ENCODE measurements at regions not wholly inside any gene's neighbourhood (a gene's known extent, or its start where the extent isn't known, plus 50 kb on each side); places are given as distances from the start of the nearest gene placed in this dataset.
"Not testable (repeated sequence)": the region's sequence is repeated elsewhere in the genome, so short reads cannot be mapped to it uniquely, and the experiment has no call there.

GRCh38 chr11:67940440-67940839, 63.5 kb downstream of the UNC93B1 start:
- DNase-seq (ENCODE audit: low read depth in 4 of 6, low spot score in 6 of 6); H3K4me3 ChIP-seq (ENCODE audit: low read depth, low read length); H3K27me3 ChIP-seq (ENCODE audit: control insufficient read depth, insufficient read depth, low read length); H3K9me3 ChIP-seq (ENCODE audit: control insufficient read depth, insufficient read depth, low read length); H3K36me3 ChIP-seq (ENCODE audit: control insufficient read depth, insufficient read depth, low read length); H3K27ac ChIP-seq (ENCODE audit: low read depth, low read length); H3K4me1 ChIP-seq (ENCODE audit: control insufficient read depth, insufficient read depth, low read length): not testable (repeated sequence)
- 100% methylated on average over 2 of the region's 2 CpGs for WGBS (ENCODE audit: insufficient coverage)

GRCh38 chr11:67938964-67939363, 64.9 kb downstream of the UNC93B1 start:
- not testable (repeated sequence) for H3K4me1 ChIP-seq (ENCODE audit: control insufficient read depth, insufficient read depth, low read length); H3K27ac ChIP-seq (ENCODE audit: low read depth, low read length); H3K9me3 ChIP-seq (ENCODE audit: control insufficient read depth, insufficient read depth, low read length); H3K4me3 ChIP-seq (ENCODE audit: low read depth, low read length); H3K36me3 ChIP-seq (ENCODE audit: control insufficient read depth, insufficient read depth, low read length); H3K27me3 ChIP-seq (ENCODE audit: control insufficient read depth, insufficient read depth, low read length); DNase-seq (ENCODE audit: low read depth in 4 of 6, low spot score in 6 of 6)
- no CpG with 5 or more reads among the region's 4 CpGs for WGBS (ENCODE audit: insufficient coverage)

- not testable (repeated sequence) for H3K4me3 ChIP-seq (ENCODE audit: low read depth, low read length)
Observed at GRCh38 chr11:67938371-67938770, 65.5 kb downstream of the UNC93B1 start.

GRCh38 chr11:67923565-67923964, 80.3 kb downstream of the UNC93B1 start:
- not testable (repeated sequence) for H3K27ac ChIP-seq (ENCODE audit: low read depth, low read length); H3K4me1 ChIP-seq (ENCODE audit: control insufficient read depth, insufficient read depth, low read length); DNase-seq (ENCODE audit: low read depth in 4 of 6, low spot score in 6 of 6); H3K27me3 ChIP-seq (ENCODE audit: control insufficient read depth, insufficient read depth, low read length); H3K36me3 ChIP-seq (ENCODE audit: control insufficient read depth, insufficient read depth, low read length); H3K4me3 ChIP-seq (ENCODE audit: low read depth, low read length); H3K9me3 ChIP-seq (ENCODE audit: control insufficient read depth, insufficient read depth, low read length)
- 100% methylated on average over 2 of the region's 7 CpGs for WGBS (ENCODE audit: insufficient coverage)

More at GRCh38 chr11:67938371-67938770, 65.5 kb downstream of the UNC93B1 start:
- not testable (repeated sequence) for H3K36me3 ChIP-seq (ENCODE audit: control insufficient read depth, insufficient read depth, low read length); H3K4me1 ChIP-seq (ENCODE audit: control insufficient read depth, insufficient read depth, low read length); H3K27me3 ChIP-seq (ENCODE audit: control insufficient read depth, insufficient read depth, low read length); H3K27ac ChIP-seq (ENCODE audit: low read depth, low read length); DNase-seq (ENCODE audit: low read depth in 4 of 6, low spot score in 6 of 6); H3K9me3 ChIP-seq (ENCODE audit: control insufficient read depth, insufficient read depth, low read length)
- no CpG with 5 or more reads among the region's 3 CpGs for WGBS (ENCODE audit: insufficient coverage)

- H3K27me3 ChIP-seq (ENCODE audit: control insufficient read depth, insufficient read depth, low read length); H3K36me3 ChIP-seq (ENCODE audit: control insufficient read depth, insufficient read depth, low read length); DNase-seq (ENCODE audit: low read depth in 4 of 6, low spot score in 6 of 6); H3K4me3 ChIP-seq (ENCODE audit: low read depth, low read length); H3K9me3 ChIP-seq (ENCODE audit: control insufficient read depth, insufficient read depth, low read length); H3K4me1 ChIP-seq (ENCODE audit: control insufficient read depth, insufficient read depth, low read length); H3K27ac ChIP-seq (ENCODE audit: low read depth, low read length): not testable (repeated sequence)
- WGBS (ENCODE audit: insufficient coverage): no CpG with 5 or more reads among the region's 6 CpGs
Observed at GRCh38 chr11:67920546-67920945, 83.4 kb downstream of the UNC93B1 start.

GRCh38 chr11:67912184-67912583, 91.7 kb downstream of the UNC93B1 start:
- 100% methylated on average over 1 of the region's 3 CpGs for WGBS (ENCODE audit: insufficient coverage)
- not testable (repeated sequence) for DNase-seq (ENCODE audit: low read depth in 4 of 6, low spot score in 6 of 6); H3K27ac ChIP-seq (ENCODE audit: low read depth, low read length); H3K36me3 ChIP-seq (ENCODE audit: control insufficient read depth, insufficient read depth, low read length); H3K4me1 ChIP-seq (ENCODE audit: control insufficient read depth, insufficient read depth, low read length); H3K27me3 ChIP-seq (ENCODE audit: control insufficient read depth, insufficient read depth, low read length); H3K9me3 ChIP-seq (ENCODE audit: control insufficient read depth, insufficient read depth, low read length); H3K4me3 ChIP-seq (ENCODE audit: low read depth, low read length)

- not testable (repeated sequence) for DNase-seq (ENCODE audit: low read depth in 4 of 6, low spot score in 6 of 6); H3K4me1 ChIP-seq (ENCODE audit: control insufficient read depth, insufficient read depth, low read length); H3K4me3 ChIP-seq (ENCODE audit: low read depth, low read length); H3K36me3 ChIP-seq (ENCODE audit: control insufficient read depth, insufficient read depth, low read length); H3K9me3 ChIP-seq (ENCODE audit: control insufficient read depth, insufficient read depth, low read length); H3K27me3 ChIP-seq (ENCODE audit: control insufficient read depth, insufficient read depth, low read length); H3K27ac ChIP-seq (ENCODE audit: low read depth, low read length)
- WGBS (ENCODE audit: insufficient coverage): 100% methylated on average over 1 of the region's 2 CpGs
Observed at GRCh38 chr11:67911211-67911610, 92.7 kb downstream of the UNC93B1 start.

GRCh38 chr11:67910803-67911202, 93.1 kb downstream of the UNC93B1 start:
- not testable (repeated sequence) for H3K4me1 ChIP-seq (ENCODE audit: control insufficient read depth, insufficient read depth, low read length); H3K9me3 ChIP-seq (ENCODE audit: control insufficient read depth, insufficient read depth, low read length); H3K27ac ChIP-seq (ENCODE audit: low read depth, low read length); H3K27me3 ChIP-seq (ENCODE audit: control insufficient read depth, insufficient read depth, low read length); H3K4me3 ChIP-seq (ENCODE audit: low read depth, low read length); DNase-seq (ENCODE audit: low read depth in 4 of 6, low spot score in 6 of 6); H3K36me3 ChIP-seq (ENCODE audit: control insufficient read depth, insufficient read depth, low read length)
- WGBS (ENCODE audit: insufficient coverage): no CpG with 5 or more reads among the region's 1 CpG

- DNase-seq (ENCODE audit: low read depth in 4 of 6, low spot score in 6 of 6); H3K4me3 ChIP-seq (ENCODE audit: low read depth, low read length); H3K9me3 ChIP-seq (ENCODE audit: control insufficient read depth, insufficient read depth, low read length); H3K27ac ChIP-seq (ENCODE audit: low read depth, low read length); H3K27me3 ChIP-seq (ENCODE audit: control insufficient read depth, insufficient read depth, low read length); H3K36me3 ChIP-seq (ENCODE audit: control insufficient read depth, insufficient read depth, low read length); H3K4me1 ChIP-seq (ENCODE audit: control insufficient read depth, insufficient read depth, low read length): not testable (repeated sequence)
- WGBS (ENCODE audit: insufficient coverage): no CpG with 5 or more reads among the region's 1 CpG
Observed at GRCh38 chr11:67906969-67907368, 96.9 kb downstream of the UNC93B1 start.

- H3K4me1 ChIP-seq (ENCODE audit: control insufficient read depth, insufficient read depth, low read length); H3K36me3 ChIP-seq (ENCODE audit: control insufficient read depth, insufficient read depth, low read length); DNase-seq (ENCODE audit: low read depth in 4 of 6, low spot score in 6 of 6); H3K9me3 ChIP-seq (ENCODE audit: control insufficient read depth, insufficient read depth, low read length); H3K27ac ChIP-seq (ENCODE audit: low read depth, low read length); H3K4me3 ChIP-seq (ENCODE audit: low read depth, low read length); H3K27me3 ChIP-seq (ENCODE audit: control insufficient read depth, insufficient read depth, low read length): not testable (repeated sequence)
- 94% methylated on average over 1 of the region's 2 CpGs for WGBS (ENCODE audit: insufficient coverage)
Observed at GRCh38 chr11:67899462-67899861, 104.4 kb downstream of the UNC93B1 start.

All from spinal cord (tissue), 9 donors.